HG03432 (cell line): ENCODE measurements at regions not wholly inside any gene's neighbourhood (a gene's known extent, or its start where the extent isn't known, plus 50 kb on each side); places are given as distances from the start of the nearest gene placed in this dataset.

Source experiments
- ATAC-seq: cut with Tn5 transposase; IDR thresholded peaks from one replicate; pipeline ENCODE4 v1.9.1; 2021; ENCODE audit warnings: mild to moderate bottlenecking, moderate library complexity; ENCODE audit not compliant: unreplicated experiment

GRCh38 chr1:90502696-90503095, 214.4 kb downstream of the BARHL2 start:
- no peak for ATAC-seq

- no peak for ATAC-seq
Observed at GRCh38 chr1:90502194-90502593, 214.9 kb downstream of the BARHL2 start.

- no peak for ATAC-seq
Observed at GRCh38 chr1:90501281-90501680, 215.8 kb downstream of the BARHL2 start.

- ATAC-seq = no peak
Observed at GRCh38 chr1:90494748-90495282, 222.3 kb downstream of the BARHL2 start.

- ATAC-seq = no peak
Observed at GRCh38 chr1:90488451-90488850, 228.7 kb downstream of the BARHL2 start.

- no peak for ATAC-seq
Observed at GRCh38 chr1:90486996-90487395, 230.1 kb downstream of the BARHL2 start.

- ATAC-seq = peak; percentile 55
Observed at GRCh38 chr1:90486134-90486824, 230.8 kb downstream of the BARHL2 start.

GRCh38 chr1:90480271-90480835, 236.7 kb downstream of the BARHL2 start:
- ATAC-seq = no peak

GRCh38 chr1:90476994-90477393, 240.1 kb downstream of the BARHL2 start:
- no peak for ATAC-seq

GRCh38 chr1:90476411-90476810, 240.7 kb downstream of the BARHL2 start:
- no peak for ATAC-seq

GRCh38 chr1:90475631-90476030, 241.5 kb downstream of the BARHL2 start:
- ATAC-seq = no peak

GRCh38 chr1:90474731-90475130, 242.4 kb downstream of the BARHL2 start:
- no peak for ATAC-seq

GRCh38 chr1:90474158-90474557, 242.9 kb downstream of the BARHL2 start:
- ATAC-seq = no peak

- no peak for ATAC-seq
Observed at GRCh38 chr1:90472775-90473174, 244.3 kb downstream of the BARHL2 start.

GRCh38 chr1:90459570-90459969, 257.5 kb downstream of the BARHL2 start:
- no peak for ATAC-seq

- ATAC-seq = no peak
Observed at GRCh38 chr1:90457985-90458384, 259.1 kb downstream of the BARHL2 start.

- ATAC-seq = no peak
Observed at GRCh38 chr1:90452491-90452890, 264.6 kb downstream of the BARHL2 start.

- no peak for ATAC-seq
Observed at GRCh38 chr1:90443354-90443753, 273.7 kb downstream of the BARHL2 start.

GRCh38 chr1:90435351-90435750, 281.8 kb downstream of the BARHL2 start:
- ATAC-seq = no peak

GRCh38 chr1:90434460-90434859, 282.6 kb downstream of the BARHL2 start:
- no peak for ATAC-seq

- ATAC-seq = no peak
Observed at GRCh38 chr1:90417126-90417525, 300.0 kb downstream of the BARHL2 start.

GRCh38 chr1:90414201-90414600, 302.9 kb downstream of the BARHL2 start:
- ATAC-seq = no peak

GRCh38 chr1:90413519-90413918, 303.6 kb downstream of the BARHL2 start:
- no peak for ATAC-seq
